Sigmoid colon (tissue), 6 donors: ENCODE measurements at regions not wholly inside any gene's neighbourhood (a gene's known extent, or its start where the extent isn't known, plus 50 kb on each side); places are given as distances from the start of the nearest gene placed in this dataset.
"Not testable (repeated sequence)": the region's sequence is repeated elsewhere in the genome, so short reads cannot be mapped to it uniquely, and the experiment has no call there.

Experiments used
- DNase-seq: peaks from one replicate; pipeline ENCODE4 v3.0.0-alpha.2; 2019
- H3K27ac ChIP-seq, 4 donors: fragments of 200-600 bp; sonication (generic); one replicate each; pipeline ENCODE4 v1.5.1; 2016 to 2019; ENCODE audit warnings: mild to moderate bottlenecking in 1 of 4
- H3K27me3 ChIP-seq, 3 donors: fragments of 200-600 bp; sonication (generic); one replicate each; pipeline ENCODE4 v1.5.1; 2019; ENCODE audit warnings: mild to moderate bottlenecking in 1 of 3
- H3K36me3 ChIP-seq, 4 donors: fragments of 200-600 bp; sonication (generic); one replicate each; pipeline ENCODE4 v1.5.1; 2016 to 2019
- H3K4me1 ChIP-seq, 4 donors: fragments of 200-600 bp; sonication (generic); one replicate each; pipeline ENCODE4 v1.5.1; 2017 to 2019
- H3K4me3 ChIP-seq, 4 donors: fragments of 200-600 bp; sonication (generic); one replicate each; pipeline ENCODE4 v1.5.1; 2017 to 2019; ENCODE audit warnings: mild to moderate bottlenecking in 2 of 4, moderate library complexity in 1 of 4
- H3K9me3 ChIP-seq, 4 donors: fragments of 200-600 bp in 3 of 4; sonication (generic) in 3 of 4; one replicate each; pipeline versions ENCODE4 v1.5.1 to v1.6.1; 2013 to 2019
- EP300 ChIP-seq, 4 donors: sonication (generic); formaldehyde crosslinking; IDR thresholded peaks; one replicate each; pipeline ENCODE4 v1.6.1; 2017; ENCODE audit warnings: antibody characterized with exemption in 4 of 4
- POLR2A ChIP-seq, 2 donors: fragments of 450-650 bp; IDR thresholded peaks; one replicate each; pipeline ENCODE4 v1.6.1; 2016; ENCODE audit warnings: antibody characterized with exemption in 2 of 2, mild to moderate bottlenecking in 2 of 2, moderate library complexity in 2 of 2
- POLR2AphosphoS5 ChIP-seq, 4 donors: sonication (generic); formaldehyde crosslinking; IDR thresholded peaks; one replicate each; pipeline ENCODE4 v1.6.1; 2017; ENCODE audit warnings: antibody characterized with exemption in 4 of 4
- WGBS, 2 donors: extraction: QIAGEN DNeasy Blood & Tissue Kit; methylation state at CpG; one replicate each; pipeline ENCODE4 v1.1.7; 2013; 5-methylcytosine and 5-hydroxymethylcytosine counted together
- intact Hi-C: fragments of 100-400 bp; cut with DNase I; formaldehyde crosslinking; loops from one replicate; pipeline ENCODE4 v1.15.1; 2023
- TF ChIP-seq, protein P1 (sequence below), 4 experiments: fragments of 450-650 bp in 3 of 4; fragments of 200-600 bp in 1 of 4; IDR thresholded peaks; one replicate each; pipeline ENCODE4 v1.5.1; 2016 to 2019; ENCODE audit warnings: antibody characterized with exemption in 4 of 4, mild to moderate bottlenecking in 3 of 4, moderate library complexity in 2 of 4
- donor health status: healthy with polysubstance abuse.
- donor health status: healthy.

DNA sequence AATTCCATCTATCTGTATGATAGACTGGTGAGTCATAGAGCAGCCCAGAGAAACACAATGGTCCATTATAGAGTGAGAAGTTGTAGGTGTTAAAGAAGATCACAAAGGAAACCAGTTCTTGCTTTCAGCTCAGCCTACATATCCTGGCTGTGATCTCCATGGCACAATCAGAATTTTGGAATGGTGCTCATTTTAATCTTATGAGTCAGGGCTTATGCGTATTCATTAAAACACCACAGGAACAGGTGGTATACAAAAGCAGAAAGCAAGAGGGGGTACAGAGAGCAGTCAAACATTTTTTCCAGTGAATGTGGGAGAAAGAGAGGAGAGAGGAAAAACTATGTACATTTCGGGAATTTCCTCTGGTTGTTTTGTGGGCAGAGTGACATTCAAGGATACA, 126.9 kb downstream of the MFAP3L start:
- Histone ChIP-seq H3K27ac (no peak overlapping the region), H3K4me3 (no peak overlapping the region), H3K27me3 (no peaks in the 10 kb centered on the region), H3K9me3 (no peaks in the 10 kb centered on the region), H3K4me1 (no peaks in the 10 kb centered on the region), H3K36me3 (no peaks in the 10 kb centered on the region)
- no peak for DNase-seq
- 95 to 96% methylated on average over 2 of the region's 2 CpGs for WGBS, 2 donors
- intact Hi-C loops, result no loop called here
- TF ChIP-seq, protein P1, sequence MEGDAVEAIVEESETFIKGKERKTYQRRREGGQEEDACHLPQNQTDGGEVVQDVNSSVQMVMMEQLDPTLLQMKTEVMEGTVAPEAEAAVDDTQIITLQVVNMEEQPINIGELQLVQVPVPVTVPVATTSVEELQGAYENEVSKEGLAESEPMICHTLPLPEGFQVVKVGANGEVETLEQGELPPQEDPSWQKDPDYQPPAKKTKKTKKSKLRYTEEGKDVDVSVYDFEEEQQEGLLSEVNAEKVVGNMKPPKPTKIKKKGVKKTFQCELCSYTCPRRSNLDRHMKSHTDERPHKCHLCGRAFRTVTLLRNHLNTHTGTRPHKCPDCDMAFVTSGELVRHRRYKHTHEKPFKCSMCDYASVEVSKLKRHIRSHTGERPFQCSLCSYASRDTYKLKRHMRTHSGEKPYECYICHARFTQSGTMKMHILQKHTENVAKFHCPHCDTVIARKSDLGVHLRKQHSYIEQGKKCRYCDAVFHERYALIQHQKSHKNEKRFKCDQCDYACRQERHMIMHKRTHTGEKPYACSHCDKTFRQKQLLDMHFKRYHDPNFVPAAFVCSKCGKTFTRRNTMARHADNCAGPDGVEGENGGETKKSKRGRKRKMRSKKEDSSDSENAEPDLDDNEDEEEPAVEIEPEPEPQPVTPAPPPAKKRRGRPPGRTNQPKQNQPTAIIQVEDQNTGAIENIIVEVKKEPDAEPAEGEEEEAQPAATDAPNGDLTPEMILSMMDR (IDR thresholded peaks at IDR 0.05), result no peak
- no peak for TF ChIP-seq POLR2A (IDR thresholded peaks at IDR 0.05)
- TF ChIP-seq EP300 (IDR thresholded peaks at IDR 0.05), result no peak
- no peak for TF ChIP-seq POLR2AphosphoS5 (IDR thresholded peaks at IDR 0.05)

DNA sequence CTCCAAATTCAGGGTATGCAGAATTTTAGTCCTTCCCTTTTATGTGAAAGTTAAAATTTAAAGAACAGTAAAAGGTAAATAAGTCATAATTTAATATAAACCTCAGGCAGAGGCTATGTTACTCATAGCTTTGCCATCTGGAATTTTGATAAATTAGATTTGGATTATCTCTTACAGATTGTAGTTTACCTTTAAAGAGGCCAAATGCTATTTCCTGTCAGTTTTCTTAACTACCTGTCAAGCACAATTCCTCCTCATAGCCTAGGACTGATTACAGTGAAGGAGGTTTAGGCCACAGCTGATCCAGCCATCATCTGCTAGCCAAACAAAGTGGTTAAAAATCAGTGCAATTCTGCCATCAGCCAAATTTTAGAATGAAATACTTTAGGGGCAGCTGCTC, 128.1 kb downstream of the MFAP3L start:
- intact Hi-C loops, result no loop called here

GRCh38 chr4:169894767-169895166, 131.4 kb downstream of the MFAP3L start:
- H3K4me1 ChIP-seq, H3K36me3 ChIP-seq, H3K9me3 ChIP-seq, H3K27ac ChIP-seq, H3K27me3 ChIP-seq, intact Hi-C loops, H3K4me3 ChIP-seq, DNase-seq: not testable (repeated sequence)
- WGBS, 2 donors, result 90 to 96% methylated on average over 4 of the region's 4 CpGs

More for the DNA sequence above, 128.1 kb downstream of the MFAP3L start:
- Histone ChIP-seq H3K9me3 (no peaks in the 10 kb centered on the region), H3K4me3 (no peak overlapping the region), H3K36me3 (no peaks in the 10 kb centered on the region), H3K27me3 (no peaks in the 10 kb centered on the region), H3K4me1 (no peaks in the 10 kb centered on the region), H3K27ac (no peak overlapping the region)
- no peak for TF ChIP-seq POLR2A (IDR thresholded peaks at IDR 0.05)
- DNase-seq, result no peak

DNA sequence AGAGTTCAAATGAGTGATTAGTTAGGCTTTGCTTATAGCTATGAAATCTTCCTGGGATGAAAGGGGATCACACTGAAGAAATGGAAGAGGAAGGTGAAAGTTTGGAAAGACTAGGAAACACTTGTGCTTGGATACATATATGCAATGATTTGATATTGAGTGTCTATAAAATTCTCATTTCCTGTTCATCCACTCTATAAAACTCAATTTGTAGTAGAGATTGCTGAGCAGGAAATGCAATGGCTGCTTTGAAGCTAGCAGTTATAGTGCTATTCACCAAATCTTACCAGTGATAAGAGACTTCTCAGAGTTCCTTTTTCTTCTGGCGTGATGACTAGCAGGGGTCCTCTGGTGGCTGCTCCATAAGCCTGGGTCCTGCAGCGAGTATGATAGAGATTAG, 128.1 kb upstream of the HPF1 start:
- Histone ChIP-seq H3K36me3 (no peaks in the 10 kb centered on the region), H3K27ac (no peak overlapping the region), H3K27me3 (no peaks in the 10 kb centered on the region), H3K9me3 (no peaks in the 10 kb centered on the region), H3K4me1 (no peaks in the 10 kb centered on the region), H3K4me3 (no peak overlapping the region)
- TF ChIP-seq, protein P1 (IDR thresholded peaks at IDR 0.05), result no peak
- TF ChIP-seq POLR2AphosphoS5 (IDR thresholded peaks at IDR 0.05) (no peak), EP300 (IDR thresholded peaks at IDR 0.05) (no peak), POLR2A (IDR thresholded peaks at IDR 0.05) (no peak)
- DNase-seq, result no peak
- WGBS, 2 donors, result 22 to 65% methylated on average over 2 of the region's 2 CpGs
- intact Hi-C loops, result no loop called here

- no peaks in the 10 kb centered on the region for H3K36me3 ChIP-seq
- no peak overlapping the region for H3K27ac ChIP-seq
- intact Hi-C loops, result no loop called here
- WGBS, 2 donors, result 86 to 92% methylated on average over 1 of the region's 1 CpG
- no peak overlapping the region for H3K4me3 ChIP-seq
- H3K4me1 ChIP-seq, result no peaks in the 10 kb centered on the region
- no peaks in the 10 kb centered on the region for H3K9me3 ChIP-seq
- TF ChIP-seq POLR2A (IDR thresholded peaks at IDR 0.05) (no peak), EP300 (IDR thresholded peaks at IDR 0.05) (no peak), POLR2AphosphoS5 (IDR thresholded peaks at IDR 0.05) (no peak)
- TF ChIP-seq, protein P1 (IDR thresholded peaks at IDR 0.05), result no peak
- H3K27me3 ChIP-seq, result no peaks in the 10 kb centered on the region
- no peak for DNase-seq
These were observed 124.0 kb upstream of the HPF1 start for GRCh38 chr4:169881769-169882168.

DNA sequence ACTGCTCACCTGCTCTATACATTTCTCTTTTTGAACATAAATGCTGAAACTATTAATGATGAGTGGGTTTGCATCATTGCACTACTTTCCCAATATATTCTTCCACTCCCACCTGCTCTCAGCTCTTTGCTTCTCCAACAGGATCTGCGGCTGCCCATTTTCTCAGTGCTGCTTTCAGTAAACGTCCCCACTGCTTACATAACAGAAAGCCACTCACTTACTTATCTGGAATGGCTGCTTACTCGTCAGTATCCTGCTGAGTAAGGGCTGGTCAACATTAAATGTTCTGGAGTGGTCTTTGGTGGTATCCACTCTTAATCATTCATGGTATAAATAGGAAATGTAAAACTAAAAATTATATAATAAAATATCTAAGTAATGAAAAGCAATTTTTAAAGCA, 112.8 kb upstream of the HPF1 start:
- Histone ChIP-seq H3K27ac (no peak overlapping the region), H3K36me3 (no peaks in the 10 kb centered on the region), H3K4me3 (no peak overlapping the region), H3K9me3 (no peaks in the 10 kb centered on the region), H3K27me3 (no peaks in the 10 kb centered on the region), H3K4me1 (no peaks in the 10 kb centered on the region)
- DNase-seq, result no peak
- TF ChIP-seq, protein P1 (IDR thresholded peaks at IDR 0.05), result no peak
- TF ChIP-seq EP300 (IDR thresholded peaks at IDR 0.05) (no peak), POLR2A (IDR thresholded peaks at IDR 0.05) (no peak), POLR2AphosphoS5 (IDR thresholded peaks at IDR 0.05) (no peak)
- intact Hi-C loops, result no loop called here
- WGBS, 2 donors, result 70 to 71% methylated on average over 3 of the region's 3 CpGs
